ENCODE measurements at regions not wholly inside any gene's neighbourhood (a gene's known extent, or its start where the extent isn't known, plus 50 kb on each side); places are given as distances from the start of the nearest gene placed in this dataset.
A peak's percentile ranks its signal among the peaks of the same experiment; 100 is the strongest.
"Not testable (repeated sequence)": the region's sequence is repeated elsewhere in the genome, so short reads cannot be mapped to it uniquely, and the experiment has no call there.

- not testable (repeated sequence) for H3K9me3 Mint-ChIP-seq; DNase-seq; H3K27ac Mint-ChIP-seq; H3K27me3 Mint-ChIP-seq (ENCODE audit: low read depth); H3K4me1 Mint-ChIP-seq (ENCODE audit: low read depth); H3K36me3 Mint-ChIP-seq (ENCODE audit: insufficient read depth in 2 of 2); ATAC-seq (replicated peaks in 1 of 2); H3K4me3 Mint-ChIP-seq
Measured at GRCh38 chr4:9505341-9505740, 61.1 kb downstream of the DEFB131A start.

GRCh38 chr4:9506672-9507071, 62.5 kb downstream of the DEFB131A start:
- not testable (repeated sequence) for H3K9me3 Mint-ChIP-seq; H3K4me1 Mint-ChIP-seq (ENCODE audit: low read depth); ATAC-seq (replicated peaks in 1 of 2); DNase-seq; H3K36me3 Mint-ChIP-seq (ENCODE audit: insufficient read depth in 2 of 2); H3K4me3 Mint-ChIP-seq; H3K27me3 Mint-ChIP-seq (ENCODE audit: low read depth); H3K27ac Mint-ChIP-seq

GRCh38 chr4:9512941-9513340, 68.7 kb downstream of the DEFB131A start:
- DNase-seq; H3K27me3 Mint-ChIP-seq (ENCODE audit: low read depth); H3K9me3 Mint-ChIP-seq; ATAC-seq (replicated peaks in 1 of 2); H3K36me3 Mint-ChIP-seq (ENCODE audit: insufficient read depth in 2 of 2); H3K4me1 Mint-ChIP-seq (ENCODE audit: low read depth); H3K4me3 Mint-ChIP-seq; H3K27ac Mint-ChIP-seq: not testable (repeated sequence)

GRCh38 chr4:9519631-9520030, 75.4 kb downstream of the DEFB131A start:
- H3K36me3 Mint-ChIP-seq (ENCODE audit: insufficient read depth in 2 of 2); DNase-seq; ATAC-seq (replicated peaks in 1 of 2); H3K27me3 Mint-ChIP-seq (ENCODE audit: low read depth); H3K27ac Mint-ChIP-seq; H3K9me3 Mint-ChIP-seq; H3K4me3 Mint-ChIP-seq; H3K4me1 Mint-ChIP-seq (ENCODE audit: low read depth): not testable (repeated sequence)

- H3K4me1 Mint-ChIP-seq (ENCODE audit: low read depth); ATAC-seq (replicated peaks in 1 of 2); H3K36me3 Mint-ChIP-seq (ENCODE audit: insufficient read depth in 2 of 2); DNase-seq; H3K27me3 Mint-ChIP-seq (ENCODE audit: low read depth); H3K27ac Mint-ChIP-seq; H3K9me3 Mint-ChIP-seq; H3K4me3 Mint-ChIP-seq: not testable (repeated sequence)
Measured at GRCh38 chr4:9522903-9523302, 78.7 kb downstream of the DEFB131A start.

DNA sequence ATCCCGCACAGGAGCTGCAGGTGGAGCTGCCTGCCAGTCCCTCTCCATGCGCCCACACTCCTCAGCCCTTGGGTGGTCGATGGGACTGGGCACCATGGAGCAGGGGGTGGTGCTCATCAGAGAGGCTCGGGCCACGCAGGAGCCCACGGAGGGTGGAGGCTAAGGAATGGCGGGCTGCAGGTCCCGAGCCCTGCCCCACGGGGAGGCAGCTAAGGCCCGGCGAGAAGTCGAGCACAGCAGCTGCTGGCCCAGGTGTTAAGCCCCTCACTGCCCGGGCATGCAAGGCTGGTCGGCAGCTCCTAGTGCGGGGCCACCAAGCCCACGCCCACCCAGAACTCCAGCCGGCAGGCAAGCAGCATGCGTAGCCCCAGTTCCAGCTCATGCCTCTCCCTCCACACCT, 80.2 kb downstream of the DEFB131A start:
- not testable (repeated sequence) for DNase-seq; H3K36me3 Mint-ChIP-seq (ENCODE audit: insufficient read depth in 2 of 2); H3K27ac Mint-ChIP-seq; H3K4me3 Mint-ChIP-seq; H3K4me1 Mint-ChIP-seq (ENCODE audit: low read depth); H3K27me3 Mint-ChIP-seq (ENCODE audit: low read depth); H3K9me3 Mint-ChIP-seq; ATAC-seq (replicated peaks in 1 of 2)

GRCh38 chr4:9532134-9532862, 88.1 kb downstream of the DEFB131A start:
- peak overlapping the region; percentile 81 to 85 for H3K4me3 Mint-ChIP-seq
- ATAC-seq (replicated peaks in 1 of 2) (peak; percentile 70 to 74), DNase-seq (peak; percentile 76 to 83)
- not testable (repeated sequence) for H3K4me1 Mint-ChIP-seq (ENCODE audit: low read depth); H3K27ac Mint-ChIP-seq; H3K9me3 Mint-ChIP-seq; H3K36me3 Mint-ChIP-seq (ENCODE audit: insufficient read depth in 2 of 2)
- peaks cover 24% of the 10 kb centered on the region for H3K27me3 Mint-ChIP-seq (ENCODE audit: low read depth)

- not testable (repeated sequence) for H3K36me3 Mint-ChIP-seq (ENCODE audit: insufficient read depth in 2 of 2); H3K27ac Mint-ChIP-seq
- H3K27me3 Mint-ChIP-seq (ENCODE audit: low read depth): peaks cover 24% of the 10 kb centered on the region
Measured at GRCh38 chr4:9532863-9533192, 88.6 kb downstream of the DEFB131A start.

GRCh38 chr4:9537101-9537500, 92.9 kb downstream of the DEFB131A start:
- H3K27me3 Mint-ChIP-seq (ENCODE audit: low read depth): peaks cover 15% of the 10 kb centered on the region
- not testable (repeated sequence) for H3K9me3 Mint-ChIP-seq; H3K36me3 Mint-ChIP-seq (ENCODE audit: insufficient read depth in 2 of 2); H3K27ac Mint-ChIP-seq; DNase-seq; H3K4me1 Mint-ChIP-seq (ENCODE audit: low read depth); H3K4me3 Mint-ChIP-seq; ATAC-seq (replicated peaks in 1 of 2)

More at GRCh38 chr4:9532863-9533192, 88.6 kb downstream of the DEFB131A start:
- not testable (repeated sequence) for DNase-seq; ATAC-seq (replicated peaks in 1 of 2); H3K9me3 Mint-ChIP-seq; H3K4me1 Mint-ChIP-seq (ENCODE audit: low read depth)
- peak overlapping the region; percentile 81 to 85 for H3K4me3 Mint-ChIP-seq

DNA sequence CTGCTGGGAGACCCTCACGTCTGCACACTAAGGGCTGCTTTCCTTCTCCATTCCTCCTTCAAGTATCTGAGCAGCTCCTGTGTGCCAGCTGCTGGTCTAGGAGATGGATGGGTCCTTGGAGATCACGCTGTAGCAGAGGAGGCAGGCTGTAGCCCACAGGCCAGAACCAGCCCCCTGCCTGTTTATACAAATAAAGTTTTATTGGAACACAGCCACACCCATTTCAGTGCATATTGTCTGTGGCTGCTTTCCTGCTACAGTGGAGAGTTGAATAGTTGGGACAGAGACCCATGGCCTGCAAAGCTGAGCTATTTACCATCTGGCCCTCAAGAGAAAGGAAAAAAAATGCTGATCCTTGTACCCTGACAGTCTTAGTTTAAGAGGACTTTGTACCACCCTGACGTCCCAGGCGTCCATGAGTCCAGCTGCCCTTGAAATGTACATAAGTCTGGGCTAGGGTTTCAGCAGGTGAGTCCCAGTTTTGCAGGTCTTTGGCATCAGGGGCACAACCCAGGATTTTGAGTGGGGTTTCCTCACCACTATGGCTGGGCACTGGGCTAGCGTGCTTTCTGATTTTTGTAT, 95.8 kb downstream of the DEFB131A start:
- not testable (repeated sequence) for ATAC-seq (replicated peaks in 1 of 2); H3K36me3 Mint-ChIP-seq (ENCODE audit: insufficient read depth in 2 of 2); H3K27ac Mint-ChIP-seq; H3K9me3 Mint-ChIP-seq; H3K4me1 Mint-ChIP-seq (ENCODE audit: low read depth); DNase-seq; H3K4me3 Mint-ChIP-seq; H3K27me3 Mint-ChIP-seq (ENCODE audit: low read depth)

- not testable (repeated sequence) for H3K36me3 Mint-ChIP-seq (ENCODE audit: insufficient read depth in 2 of 2)
Measured at GRCh38 chr4:9541388-9541915, 97.2 kb downstream of the DEFB131A start.

GRCh38 chr4:9544851-9545250, 100.6 kb downstream of the DEFB131A start:
- not testable (repeated sequence) for H3K9me3 Mint-ChIP-seq; H3K36me3 Mint-ChIP-seq (ENCODE audit: insufficient read depth in 2 of 2); H3K4me1 Mint-ChIP-seq (ENCODE audit: low read depth); ATAC-seq (replicated peaks in 1 of 2); DNase-seq; H3K27ac Mint-ChIP-seq; H3K4me3 Mint-ChIP-seq; H3K27me3 Mint-ChIP-seq (ENCODE audit: low read depth)

More at GRCh38 chr4:9541388-9541915, 97.2 kb downstream of the DEFB131A start:
- not testable (repeated sequence) for H3K27ac Mint-ChIP-seq; H3K4me1 Mint-ChIP-seq (ENCODE audit: low read depth); H3K9me3 Mint-ChIP-seq; ATAC-seq (replicated peaks in 1 of 2); H3K4me3 Mint-ChIP-seq; H3K27me3 Mint-ChIP-seq (ENCODE audit: low read depth); DNase-seq

DNA sequence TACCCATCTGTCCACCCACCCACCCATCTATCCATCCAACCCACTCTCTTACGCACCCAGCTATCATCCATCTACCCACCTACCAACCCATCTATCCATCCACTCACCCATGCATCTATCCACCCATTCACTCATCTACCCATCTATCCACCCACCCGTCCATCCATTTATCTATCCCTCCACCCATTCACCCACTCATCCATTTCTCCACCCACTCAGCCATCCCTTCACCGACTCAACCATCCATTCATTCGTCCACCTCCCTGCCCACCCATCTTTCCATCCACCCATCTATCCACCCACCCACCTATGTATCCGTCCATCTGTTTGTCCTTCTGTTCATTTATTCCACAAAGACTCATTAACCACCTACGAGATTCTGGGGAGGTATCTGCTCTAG, 103.3 kb downstream of the DEFB131A start:
- DNase-seq; H3K4me1 Mint-ChIP-seq (ENCODE audit: low read depth); H3K36me3 Mint-ChIP-seq (ENCODE audit: insufficient read depth in 2 of 2); H3K4me3 Mint-ChIP-seq; H3K9me3 Mint-ChIP-seq; H3K27ac Mint-ChIP-seq; H3K27me3 Mint-ChIP-seq (ENCODE audit: low read depth); ATAC-seq (replicated peaks in 1 of 2): not testable (repeated sequence)

DNA sequence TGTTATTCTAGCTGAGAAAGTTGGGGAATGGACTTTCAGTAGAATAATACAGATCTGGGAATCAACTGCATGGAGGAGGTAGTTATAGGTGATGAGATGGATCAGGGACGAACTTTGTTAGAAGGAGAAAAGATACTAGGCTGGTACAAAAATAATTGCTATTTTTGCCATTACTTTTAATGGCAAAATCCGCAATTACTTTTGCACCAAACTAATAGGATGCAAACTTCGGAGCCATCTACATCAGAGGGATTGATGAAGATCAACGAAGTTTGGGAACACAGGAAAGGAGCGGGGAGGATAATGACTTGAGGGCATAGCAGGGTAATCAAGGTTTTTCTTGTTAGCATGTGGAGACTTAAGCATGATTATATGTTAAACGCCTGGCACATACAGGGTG, 111.9 kb downstream of the DEFB131A start:
- H3K4me1 Mint-ChIP-seq (ENCODE audit: low read depth); H3K4me3 Mint-ChIP-seq; H3K36me3 Mint-ChIP-seq (ENCODE audit: insufficient read depth in 2 of 2); DNase-seq; H3K27me3 Mint-ChIP-seq (ENCODE audit: low read depth); H3K9me3 Mint-ChIP-seq; H3K27ac Mint-ChIP-seq; ATAC-seq (replicated peaks in 1 of 2): not testable (repeated sequence)

Measured in activated T-cell treated with anti-CD3 and anti-CD28 coated beads, Interleukin-2, amount 50 U/mL, for 72 hours (primary cell).